Esophagus muscularis mucosa (tissue), 3 donors: ENCODE measurements at regions not wholly inside any gene's neighbourhood (a gene's known extent, or its start where the extent isn't known, plus 50 kb on each side); places are given as distances from the start of the nearest gene placed in this dataset.

Experiments
- CTCF ChIP-seq, 3 experiments: fragments of 200-600 bp in 2 of 3; fragments of 450-650 bp in 1 of 3; sonication (generic) in 2 of 3; IDR thresholded peaks; one replicate each; pipeline ENCODE4 v1.5.1; 2017 to 2019; ENCODE audit warnings: antibody characterized with exemption in 3 of 3, mild to moderate bottlenecking in 2 of 3, moderate library complexity in 1 of 3
- POLR2A ChIP-seq: fragments of 450-650 bp; IDR thresholded peaks from one replicate; pipeline ENCODE4 v1.6.1; 2017; ENCODE audit warnings: antibody characterized with exemption, moderate library complexity, mild to moderate bottlenecking, low read depth
- POLR2AphosphoS5 ChIP-seq, 2 donors: sonication (generic); formaldehyde crosslinking; IDR thresholded peaks; one replicate each; pipeline ENCODE4 v1.6.1; 2017; ENCODE audit warnings: antibody characterized with exemption in 2 of 2

- no peak for TF ChIP-seq POLR2A
- TF ChIP-seq CTCF (IDR thresholded peaks at IDR 0.05): no peak
- TF ChIP-seq POLR2AphosphoS5 (IDR thresholded peaks at IDR 0.05): no peak
Measured at GRCh38 chr4:4783847-4784246, 75.6 kb upstream of the MSX1 start.
